ENCODE measurements at regions not wholly inside any gene's neighbourhood (a gene's known extent, or its start where the extent isn't known, plus 50 kb on each side); places are given as distances from the start of the nearest gene placed in this dataset.
"Not testable (repeated sequence)": the region's sequence is repeated elsewhere in the genome, so short reads cannot be mapped to it uniquely, and the experiment has no call there.

GRCh38 chr11:81241672-81242275 lies 1491.9 kb downstream of the FAM181B start:
- no peak for FAIRE-seq

- no peak for FAIRE-seq
Observed at GRCh38 chr11:81237139-81237538, 1496.5 kb downstream of the FAM181B start.

GRCh38 chr11:81227409-81227808 lies 1506.3 kb downstream of the FAM181B start:
- FAIRE-seq = not testable (repeated sequence)

- no peak for FAIRE-seq
Observed at GRCh38 chr11:81224396-81224795, 1509.3 kb downstream of the FAM181B start.

GRCh38 chr11:81222491-81222890 lies 1511.2 kb downstream of the FAM181B start:
- no peak for FAIRE-seq

GRCh38 chr11:81220146-81220895 lies 1513.3 kb downstream of the FAM181B start:
- no peak for FAIRE-seq

GRCh38 chr11:81219661-81220060 lies 1514.0 kb downstream of the FAM181B start:
- no peak for FAIRE-seq

GRCh38 chr11:81218440-81218839 lies 1515.2 kb downstream of the FAM181B start:
- FAIRE-seq = no peak

- FAIRE-seq = no peak
Observed at GRCh38 chr11:81211050-81211449, 1522.6 kb downstream of the FAM181B start.

GRCh38 chr11:81207421-81208054 lies 1526.1 kb downstream of the FAM181B start:
- FAIRE-seq = no peak

- FAIRE-seq = no peak
Observed at GRCh38 chr11:81203876-81204275, 1529.8 kb downstream of the FAM181B start.

GRCh38 chr11:81197396-81197795 lies 1536.3 kb downstream of the FAM181B start:
- no peak for FAIRE-seq

- no peak for FAIRE-seq
Observed at GRCh38 chr11:81192516-81192915, 1541.1 kb downstream of the FAM181B start.

- FAIRE-seq = no peak
Observed at GRCh38 chr11:81190546-81190945, 1543.1 kb downstream of the FAM181B start.

- not testable (repeated sequence) for FAIRE-seq
Observed at GRCh38 chr11:81187033-81187432, 1546.6 kb downstream of the FAM181B start.

GRCh38 chr11:81174646-81175330 lies 1558.9 kb downstream of the FAM181B start:
- FAIRE-seq = no peak

- no peak for FAIRE-seq
Observed at GRCh38 chr11:81165164-81165563, 1568.5 kb downstream of the FAM181B start.

- FAIRE-seq = no peak
Observed at GRCh38 chr11:81159900-81160299, 1573.8 kb downstream of the FAM181B start.

GRCh38 chr11:81135570-81135969 lies 1598.1 kb downstream of the FAM181B start:
- no peak for FAIRE-seq

GRCh38 chr11:81129618-81130017 lies 1604.0 kb downstream of the FAM181B start:
- FAIRE-seq = no peak

- no peak for FAIRE-seq
Observed at GRCh38 chr11:81112718-81113117, 1620.9 kb downstream of the FAM181B start.

GRCh38 chr11:81104051-81104450 lies 1629.6 kb downstream of the FAM181B start:
- no peak for FAIRE-seq

GRCh38 chr11:81098471-81098870 lies 1635.2 kb downstream of the FAM181B start:
- FAIRE-seq = no peak

- no peak for FAIRE-seq
Observed at GRCh38 chr11:81092522-81092921, 1641.1 kb downstream of the FAM181B start.

Data from TTC549 (cell line).